Middle frontal gyrus (tissue), 1 donor: ENCODE measurements at regions not wholly inside any gene's neighbourhood (a gene's known extent, or its start where the extent isn't known, plus 50 kb on each side); places are given as distances from the start of the nearest gene placed in this dataset.

Experiments used
- DNase-seq: peaks from one replicate; pipeline ENCODE4 v3.0.0-alpha.2; 2015; ENCODE audit warnings: low spot score; ENCODE audit errors: extremely low spot score

DNA sequence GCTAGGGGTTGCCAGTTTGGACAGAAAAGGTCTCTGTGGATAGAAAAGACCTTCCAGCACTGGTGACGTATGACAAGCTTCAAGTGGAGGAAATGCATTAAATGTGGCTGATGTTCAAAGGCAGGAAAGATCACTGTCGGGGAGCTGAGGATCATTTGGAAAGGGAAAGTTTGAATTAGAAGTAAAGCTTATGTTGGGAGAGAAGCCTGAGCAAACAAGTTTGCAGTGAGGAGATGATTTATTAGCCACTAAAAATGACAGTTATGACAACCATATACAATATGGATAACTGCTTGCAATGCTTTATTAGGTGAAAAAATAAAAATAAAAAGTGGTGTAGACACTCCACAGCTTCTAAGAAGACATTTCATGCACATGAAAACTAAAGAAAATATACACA is 135.3 kb upstream of the HS3ST1 start:
- no peak for DNase-seq

DNA sequence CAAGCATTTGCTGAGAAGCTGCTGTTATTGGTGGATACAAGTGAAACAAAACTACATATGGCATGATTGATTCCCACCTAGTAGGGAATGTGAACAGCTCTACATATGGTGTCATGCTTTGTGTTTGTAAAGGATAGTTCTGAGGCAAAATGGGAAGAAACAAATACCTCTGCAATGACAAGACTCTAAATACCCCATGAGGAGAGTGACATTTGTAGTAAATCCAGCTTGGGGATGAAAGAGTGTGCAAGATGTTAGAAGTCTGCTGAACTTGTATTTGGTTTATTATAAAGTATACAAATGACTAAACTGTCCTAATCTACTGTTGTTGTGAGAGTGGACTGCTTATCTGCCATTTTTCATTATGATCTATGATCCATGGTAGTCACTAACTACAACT is 120.8 kb upstream of the HS3ST1 start:
- DNase-seq = no peak

DNA sequence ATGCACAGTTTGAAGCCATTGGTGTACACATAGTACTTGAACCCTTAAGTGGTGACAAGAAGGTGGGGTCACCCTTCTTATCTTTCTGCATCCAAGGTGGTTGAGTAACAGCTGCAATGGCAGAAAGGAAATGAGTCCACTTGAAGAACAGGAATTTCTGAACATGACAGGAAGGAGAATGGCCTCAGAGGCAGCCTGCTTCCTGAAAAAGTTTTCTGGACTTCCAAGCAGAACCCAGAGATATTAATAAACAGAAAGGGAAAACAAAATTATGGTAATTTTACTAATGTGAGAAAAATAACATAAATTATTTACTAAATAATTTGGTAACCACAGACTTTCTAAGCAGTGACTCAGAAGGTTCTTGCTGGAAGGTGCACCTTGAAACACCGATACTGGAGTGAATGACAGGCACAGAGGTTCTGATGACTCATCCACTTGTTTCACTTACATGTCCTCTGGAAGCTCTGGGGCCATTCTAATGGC is 119.9 kb upstream of the HS3ST1 start:
- DNase-seq = no peak

DNA sequence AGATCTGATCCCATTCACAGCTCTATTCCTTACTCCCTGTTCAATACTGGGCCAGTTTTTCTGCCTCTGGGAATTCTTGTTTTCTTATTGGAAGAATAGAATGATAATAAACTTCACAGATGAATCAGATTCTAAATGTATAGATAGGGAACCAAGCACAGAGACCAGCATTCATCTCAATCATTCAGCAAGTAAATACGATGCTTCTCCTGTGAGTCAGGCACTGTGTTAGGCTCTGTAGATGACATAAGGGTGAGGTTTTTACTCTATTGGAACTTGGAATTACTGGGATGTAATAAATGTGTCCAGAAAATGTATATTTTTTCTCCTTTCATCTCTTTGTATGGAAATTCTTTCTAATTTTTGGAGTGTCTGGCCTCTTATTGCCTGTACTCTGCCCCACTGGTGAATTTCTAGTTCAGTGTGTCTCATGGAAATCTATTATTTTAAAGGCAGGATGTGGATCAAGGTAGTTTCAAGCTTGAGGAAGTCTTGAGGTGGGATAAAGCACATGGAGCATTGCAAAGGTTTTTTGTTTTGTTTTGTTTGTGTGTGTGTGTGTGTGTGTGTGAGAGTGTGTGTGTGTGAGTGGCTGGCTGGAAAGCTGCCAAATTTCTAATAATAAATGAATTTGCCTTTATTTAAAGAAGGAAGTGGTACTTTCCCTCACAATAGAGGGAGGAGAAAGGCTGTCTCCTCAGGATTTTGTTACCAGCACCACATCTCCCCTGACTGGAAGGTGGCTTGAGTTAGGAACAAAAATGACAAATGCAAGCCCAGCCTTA is 117.9 kb upstream of the HS3ST1 start:
- no peak for DNase-seq

DNA sequence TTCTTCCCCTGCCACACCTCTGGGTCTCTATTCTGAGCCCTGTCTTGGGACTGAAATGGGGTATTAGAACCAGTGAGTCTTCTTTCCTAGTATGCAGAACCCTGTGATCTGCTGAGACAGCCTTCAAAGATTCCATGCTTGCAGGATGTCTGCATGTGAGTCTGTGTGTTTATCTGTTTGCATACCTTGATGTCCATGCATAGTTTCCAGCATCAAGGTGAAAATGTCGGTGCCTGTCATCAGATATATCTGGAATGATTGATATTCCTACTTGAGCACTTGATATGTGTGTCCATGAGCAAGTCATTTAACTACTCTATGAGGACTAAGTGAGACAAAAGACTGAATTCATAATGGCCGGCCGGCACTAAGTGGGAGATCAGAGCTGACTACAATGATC is 117.0 kb upstream of the HS3ST1 start:
- no peak for DNase-seq

DNA sequence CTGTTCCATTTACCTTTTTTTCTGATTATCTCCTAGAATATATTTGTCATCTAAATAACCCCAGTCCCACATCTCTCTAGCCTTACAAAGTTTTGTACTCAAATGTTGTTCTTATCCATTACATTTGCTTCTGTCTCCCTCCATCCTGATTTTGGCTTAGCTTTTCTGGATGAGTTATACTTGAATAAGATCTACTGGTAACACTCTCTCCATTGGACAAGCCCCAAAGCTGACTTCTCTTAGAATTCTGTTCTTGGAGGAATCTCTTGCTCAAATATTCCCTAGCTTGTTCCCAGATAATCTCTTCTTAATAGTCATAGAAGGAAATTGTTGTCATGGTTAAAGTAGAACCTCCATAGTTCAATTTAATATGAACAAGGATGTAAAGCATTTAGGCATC is 115.5 kb upstream of the HS3ST1 start:
- no peak for DNase-seq

DNA sequence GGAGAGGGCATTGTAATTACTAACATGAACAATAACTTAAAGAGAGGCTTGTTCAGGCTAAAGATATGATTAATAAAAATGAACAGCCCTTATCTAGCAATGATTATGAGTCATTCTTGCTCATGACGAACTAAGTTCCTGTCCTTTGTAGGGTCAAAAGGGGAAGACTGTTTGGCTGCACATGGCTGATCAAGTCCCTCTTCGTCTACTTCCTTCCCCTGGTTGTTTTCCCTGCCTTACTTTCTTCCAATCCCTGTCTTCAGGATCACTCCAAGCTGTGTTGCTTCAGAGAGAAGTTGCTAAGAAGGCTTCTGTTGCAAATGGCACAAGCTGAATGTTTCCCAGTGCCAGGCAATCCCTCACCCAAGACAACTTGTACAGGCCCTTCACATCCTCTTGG is 115.0 kb upstream of the HS3ST1 start:
- DNase-seq = no peak

DNA sequence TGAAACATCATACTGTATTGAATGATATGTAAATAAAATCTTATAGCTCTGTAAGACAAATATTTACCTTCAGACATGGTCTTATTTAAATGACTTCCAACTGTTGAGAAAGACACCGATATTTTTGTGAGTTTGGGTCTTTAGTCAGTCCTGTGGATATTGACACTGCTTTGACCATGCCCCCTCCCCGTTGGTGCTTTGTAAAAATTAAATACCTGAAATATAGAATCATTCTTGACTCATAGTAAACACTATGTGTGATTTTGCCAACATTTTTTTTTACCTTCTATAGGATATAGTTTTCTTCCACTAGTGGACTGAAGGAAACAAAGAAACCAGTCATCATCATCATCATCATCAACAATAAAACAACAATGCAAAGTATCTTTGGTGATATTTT is 114.3 kb upstream of the HS3ST1 start:
- no peak for DNase-seq

DNA sequence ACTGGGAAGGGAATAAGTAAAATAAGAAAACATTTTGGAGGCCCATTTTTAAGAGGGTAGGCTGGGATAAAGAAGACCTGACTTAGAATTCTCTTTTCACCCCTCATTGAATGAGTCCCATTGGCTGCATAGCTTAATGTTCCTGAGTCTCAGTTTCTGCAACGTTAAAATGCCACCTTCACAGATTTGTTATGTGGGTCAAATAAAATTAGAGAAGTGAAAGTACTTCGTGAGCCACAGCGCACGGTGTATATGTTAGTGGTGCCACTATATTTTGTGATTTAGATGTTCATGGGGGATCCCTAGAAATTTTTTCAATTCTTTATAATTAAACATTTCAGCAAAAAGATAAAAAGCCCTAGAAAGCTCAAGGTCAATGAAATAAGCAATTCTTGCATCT is 109.2 kb upstream of the HS3ST1 start:
- DNase-seq = no peak

DNA sequence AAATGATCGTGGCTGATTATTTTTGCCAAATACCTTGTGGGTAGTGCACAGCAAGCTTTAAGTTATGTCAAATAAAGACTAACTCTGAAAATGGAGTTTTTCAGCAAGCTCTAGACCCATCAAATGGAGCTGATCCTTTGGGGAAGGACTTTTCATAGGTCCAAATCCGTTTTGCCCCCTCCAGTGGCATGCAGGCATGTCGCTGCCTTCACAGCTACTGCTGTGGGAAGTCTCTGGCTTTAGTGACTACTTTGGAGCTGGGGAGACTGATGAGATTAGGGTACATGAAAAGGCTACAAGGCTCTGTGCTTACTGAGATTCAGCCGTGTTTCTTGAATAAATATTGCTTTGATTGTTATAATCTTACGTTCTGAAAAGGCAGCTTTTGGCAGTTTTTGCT is 106.6 kb upstream of the HS3ST1 start:
- no peak for DNase-seq

DNA sequence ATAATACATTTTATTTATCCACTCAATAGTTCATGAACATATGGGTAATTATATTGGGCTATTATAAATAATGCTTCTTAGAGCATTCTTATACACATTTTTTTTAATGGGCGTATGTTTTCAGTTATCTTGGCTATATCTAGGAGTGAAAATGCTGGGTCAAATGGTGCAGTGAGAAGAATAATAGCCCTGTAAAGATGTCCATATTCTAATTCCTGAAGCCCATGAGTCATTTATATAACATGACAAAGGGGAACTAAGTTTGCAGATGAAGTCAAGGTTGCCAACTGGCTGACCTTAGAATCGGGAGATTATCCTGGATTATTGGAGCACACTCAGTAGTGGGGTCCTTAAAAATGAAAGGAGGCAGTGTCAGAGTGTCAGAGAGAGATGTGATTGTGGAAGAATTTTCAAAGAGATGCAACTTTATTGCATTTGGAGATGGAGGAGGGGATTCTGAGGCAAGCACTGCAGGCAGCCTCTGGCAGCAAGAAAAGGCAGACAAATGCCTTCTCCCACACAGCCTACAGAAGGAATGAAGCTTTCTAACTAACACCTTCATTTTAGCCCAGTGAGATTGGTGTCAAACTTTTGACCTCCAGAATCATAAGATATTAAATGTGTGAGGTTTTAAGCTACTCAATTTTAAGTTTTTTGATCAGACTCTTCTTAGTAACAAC is 106.1 kb upstream of the HS3ST1 start:
- no peak for DNase-seq

DNA sequence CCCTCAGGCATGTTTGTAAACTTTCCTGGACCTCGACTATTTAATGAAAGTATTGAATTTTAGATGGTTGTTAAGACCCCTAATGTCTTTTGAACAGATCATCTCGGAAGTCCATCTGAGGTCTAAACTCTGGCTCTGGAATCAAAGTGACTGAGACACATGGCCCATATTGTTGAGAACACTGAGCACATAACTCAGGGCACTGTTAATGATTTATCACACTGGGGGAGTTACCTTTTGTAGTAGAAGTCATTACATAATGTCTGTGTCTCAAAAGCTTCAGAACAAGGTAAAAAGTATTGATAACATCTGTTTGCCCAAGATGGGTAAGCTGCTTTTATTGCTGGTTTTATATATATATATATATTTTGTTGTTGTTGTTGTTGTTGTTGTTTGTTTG is 103.4 kb upstream of the HS3ST1 start:
- no peak for DNase-seq

DNA sequence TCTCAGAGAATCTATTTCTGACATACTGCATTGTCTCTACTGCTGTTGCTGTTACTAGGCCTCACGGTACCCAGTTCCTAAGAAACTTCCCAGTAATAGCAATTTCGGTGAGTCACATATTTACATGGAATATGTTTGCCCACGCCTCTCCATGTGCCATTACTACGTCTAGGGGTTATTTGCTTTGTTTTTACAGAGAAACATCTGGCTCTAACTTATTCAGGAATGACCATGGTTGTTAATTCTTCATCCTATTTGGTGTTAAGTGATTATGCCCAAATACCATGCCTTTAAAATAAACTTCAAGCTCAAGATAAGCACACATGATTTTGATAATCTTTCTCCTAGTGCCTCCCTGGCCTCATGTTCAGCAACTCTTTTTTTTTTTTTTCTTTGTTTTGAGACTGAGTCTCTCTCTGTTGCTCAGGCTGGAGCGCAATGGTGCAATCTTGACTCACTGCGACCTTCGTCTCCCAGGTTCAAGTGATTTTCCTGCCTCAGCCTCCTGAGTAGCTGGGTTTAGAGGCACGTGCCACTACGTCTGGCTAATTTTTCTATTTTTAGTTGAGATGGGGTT is 101.0 kb upstream of the HS3ST1 start:
- no peak for DNase-seq

DNA sequence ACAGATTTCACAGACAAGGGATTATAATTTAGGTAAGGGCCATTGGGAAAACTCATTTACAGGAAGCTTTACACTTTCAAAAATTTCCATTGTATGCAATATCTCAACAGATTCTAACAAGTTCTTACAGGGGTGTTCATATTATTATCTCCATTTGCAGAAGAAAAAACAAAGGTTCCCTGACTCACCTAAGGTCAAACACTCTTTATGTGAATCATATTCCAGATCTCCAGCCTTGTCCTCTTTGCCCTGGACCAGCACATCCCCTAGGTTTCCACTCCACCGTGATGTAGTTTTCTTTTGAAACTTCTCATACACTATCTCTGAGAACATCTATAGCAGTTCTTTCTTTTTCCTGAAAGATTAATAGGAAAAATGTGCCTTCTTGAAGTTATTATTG is 96.4 kb upstream of the HS3ST1 start:
- no peak for DNase-seq

DNA sequence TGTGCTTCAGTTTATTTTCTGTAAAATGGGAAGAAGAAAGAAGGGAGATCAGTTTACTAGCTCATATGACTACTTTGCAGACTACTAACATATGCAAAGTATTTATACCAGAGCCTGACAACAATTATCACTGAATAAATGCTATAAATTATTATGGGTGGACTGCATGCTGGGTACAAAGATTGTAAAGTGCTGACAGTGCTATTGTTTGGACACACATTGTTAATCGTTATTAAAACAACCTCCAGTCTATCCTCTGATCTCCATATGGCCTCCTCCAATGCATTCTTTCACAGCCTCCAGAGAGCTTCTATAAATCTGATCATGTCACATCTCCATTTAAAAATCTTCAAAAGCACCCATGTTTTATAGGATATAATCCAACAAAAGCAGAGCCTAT is 90.1 kb upstream of the HS3ST1 start:
- no peak for DNase-seq

DNA sequence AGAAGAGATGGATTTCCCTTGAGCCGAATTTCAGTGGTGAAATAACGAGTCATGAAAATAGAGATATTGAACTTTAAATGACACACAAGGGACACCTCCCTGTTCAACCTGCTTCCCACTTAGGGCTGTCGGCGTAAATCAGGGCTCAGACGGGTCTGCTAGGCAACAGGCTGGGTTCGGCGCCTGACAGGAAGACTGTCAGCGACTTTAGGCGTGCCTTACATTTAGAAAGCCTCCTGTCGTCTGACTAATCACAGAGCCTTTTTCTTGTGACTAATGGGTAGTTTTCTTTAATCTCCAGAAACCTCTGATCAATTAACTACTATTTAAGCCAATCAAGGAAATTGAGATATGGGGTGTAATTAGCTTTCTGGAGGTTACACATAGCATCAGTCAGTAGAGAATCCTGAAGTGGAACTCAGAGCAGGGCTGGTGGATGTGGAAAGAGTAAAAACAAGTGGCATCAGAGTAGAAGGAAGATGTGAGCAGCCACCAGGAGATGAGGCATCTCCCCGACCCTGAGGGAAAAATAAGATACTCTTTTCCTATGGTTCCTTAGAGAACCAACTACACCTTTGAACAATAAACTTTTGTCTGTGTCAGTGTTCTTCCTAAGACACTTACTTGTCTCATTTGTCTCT is 86.2 kb upstream of the HS3ST1 start:
- no peak for DNase-seq

DNA sequence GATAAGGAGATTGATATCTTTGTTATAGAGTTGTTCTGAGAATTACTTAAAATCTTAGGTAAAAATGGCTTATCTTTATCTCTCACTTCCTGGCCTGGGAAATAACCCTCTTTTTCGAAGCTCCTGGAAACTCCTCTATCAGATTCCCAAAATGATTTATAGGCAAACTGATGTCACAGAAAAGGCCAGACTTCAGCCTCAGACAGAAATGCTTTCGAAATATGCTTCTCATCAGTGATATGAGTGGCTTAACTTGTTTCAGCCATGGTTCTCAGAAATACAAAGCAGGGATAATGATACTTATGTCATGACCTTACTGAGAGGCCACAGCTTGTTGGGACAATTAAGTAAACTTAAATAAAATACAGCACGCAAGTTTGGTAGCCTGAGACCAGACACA is 85.3 kb upstream of the HS3ST1 start:
- no peak for DNase-seq

DNA sequence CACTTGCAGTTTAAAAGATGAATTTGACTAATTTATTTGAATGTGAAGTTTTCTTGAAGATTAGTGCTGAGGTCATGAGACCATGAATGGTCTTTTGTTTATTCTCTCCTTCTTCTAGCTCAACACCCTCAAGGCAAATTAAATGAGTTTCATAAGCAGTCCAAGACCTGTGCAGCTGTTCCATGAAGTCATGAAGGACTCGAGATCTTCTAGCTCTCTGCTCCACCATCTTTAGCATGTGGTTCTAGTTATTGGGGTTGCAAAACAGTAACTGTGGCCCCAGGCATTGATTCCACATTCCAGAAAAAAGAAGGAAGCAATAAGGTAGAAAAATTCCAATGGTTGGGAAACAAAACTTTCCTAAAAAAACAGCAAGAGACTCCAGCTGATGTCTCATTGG is 84.2 kb upstream of the HS3ST1 start:
- no peak for DNase-seq

DNA sequence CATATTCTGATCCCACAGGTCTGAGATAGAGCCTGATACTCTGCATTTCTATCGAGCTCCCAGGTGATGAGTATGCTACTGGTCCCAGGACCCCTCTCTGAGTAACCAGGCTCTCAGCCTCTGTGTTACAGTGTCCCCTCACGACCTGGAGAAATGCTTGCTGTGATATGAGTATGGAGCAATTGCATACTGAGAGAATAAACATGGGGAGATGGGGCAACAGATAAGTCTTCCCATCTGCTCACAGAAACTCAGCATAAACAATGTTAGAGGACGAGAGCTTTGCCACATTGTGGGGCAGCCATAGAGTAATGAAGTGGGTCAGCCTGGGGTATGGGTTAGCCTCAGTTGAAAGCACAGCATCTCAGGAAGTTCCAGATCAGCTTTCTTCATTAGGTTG is 82.6 kb upstream of the HS3ST1 start:
- no peak for DNase-seq

DNA sequence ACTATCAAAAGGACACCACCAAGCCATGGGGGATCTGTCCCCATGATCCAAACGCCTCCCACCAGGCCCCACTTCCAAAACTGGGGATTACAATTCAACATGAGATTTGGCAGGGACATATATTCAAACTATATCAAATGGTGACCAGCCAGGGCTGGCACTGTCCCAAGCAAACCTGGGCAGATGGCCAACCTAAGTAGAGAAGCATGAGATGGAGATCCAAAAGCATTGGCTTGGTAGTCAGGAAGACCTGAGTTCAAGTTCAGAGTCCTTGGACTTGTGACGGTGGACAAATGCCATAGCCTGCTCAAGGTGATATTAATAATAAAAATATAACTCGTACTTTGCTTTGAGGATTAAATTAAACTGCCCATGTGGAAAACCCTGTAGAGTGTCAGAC is 79.2 kb upstream of the HS3ST1 start:
- DNase-seq = no peak

DNA sequence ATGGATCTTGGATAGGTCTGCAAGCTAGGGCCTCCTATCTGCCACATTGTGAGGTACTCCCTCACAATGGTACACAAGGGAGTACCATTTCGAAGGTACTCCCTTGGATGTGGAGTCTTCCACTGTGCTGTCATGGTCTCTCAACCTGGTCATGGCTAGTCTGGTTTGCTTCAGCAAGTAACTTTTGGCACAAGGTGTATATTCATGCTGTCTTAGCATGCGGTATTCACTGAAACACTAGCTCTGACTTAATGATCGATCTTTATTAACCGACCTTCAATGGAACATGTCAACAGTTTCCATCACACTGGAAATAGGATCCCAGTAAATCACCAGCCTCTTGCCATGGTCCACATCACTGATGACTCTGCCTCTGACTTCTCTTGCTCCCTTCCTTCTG is 77.5 kb upstream of the HS3ST1 start:
- no peak for DNase-seq

DNA sequence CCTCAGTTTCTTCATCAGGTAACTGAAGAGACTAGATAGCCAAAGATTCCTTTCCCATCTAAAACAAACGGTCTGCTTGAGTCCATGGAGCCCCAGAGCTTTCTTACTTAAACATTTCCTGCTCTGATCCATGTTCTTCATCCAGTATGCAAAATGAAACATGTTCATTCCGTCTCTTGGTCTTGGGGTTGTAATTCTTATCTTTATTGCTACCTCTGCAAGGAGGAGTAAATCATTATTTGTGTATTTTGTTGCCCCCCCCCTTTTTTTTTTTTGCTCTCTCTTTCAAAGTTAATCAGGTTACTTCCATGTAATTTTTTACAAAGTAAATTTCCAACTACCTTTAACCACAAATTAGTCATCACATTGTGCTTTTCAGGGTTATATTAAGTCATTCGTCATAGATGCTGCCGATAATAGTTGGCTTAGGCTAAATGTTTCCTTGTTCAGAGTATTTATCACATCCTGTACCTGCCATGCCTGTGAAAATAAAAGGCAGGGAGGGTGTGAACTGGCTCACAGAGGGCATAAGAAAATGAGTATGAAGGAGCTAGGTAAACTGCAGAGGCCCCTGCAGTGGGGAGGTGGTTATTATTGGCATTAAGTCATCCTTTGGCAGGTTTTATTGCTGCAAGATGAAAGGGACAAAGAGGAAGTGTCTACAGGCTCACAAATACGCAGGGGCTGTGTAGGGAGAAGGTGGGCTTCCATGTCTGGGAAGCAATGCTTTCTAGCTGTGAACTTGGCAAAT is 76.7 kb upstream of the HS3ST1 start:
- no peak for DNase-seq
